Rectal smooth muscle tissue (tissue), 1 donor: ENCODE measurements at regions not wholly inside any gene's neighbourhood (a gene's known extent, or its start where the extent isn't known, plus 50 kb on each side); places are given as distances from the start of the nearest gene placed in this dataset.

ENCODE experiments used
- H3K27ac ChIP-seq: one replicate; pipeline ENCODE4 v1.7.0; 2013; ENCODE audit warnings: low read depth, low read length, inconsistent platforms
- H3K27me3 ChIP-seq: one replicate; pipeline ENCODE4 v1.7.0; 2013; ENCODE audit warnings: low read length; ENCODE audit not compliant: control insufficient read depth, insufficient read depth
- H3K36me3 ChIP-seq: one replicate; pipeline ENCODE4 v1.7.0; 2013; ENCODE audit warnings: low read length; ENCODE audit not compliant: control insufficient read depth, insufficient read depth
- H3K4me1 ChIP-seq: one replicate; pipeline ENCODE4 v1.7.0; 2013; ENCODE audit warnings: low read length; ENCODE audit not compliant: control insufficient read depth, insufficient read depth
- H3K4me3 ChIP-seq: one replicate; pipeline ENCODE4 v1.7.0; 2013; ENCODE audit warnings: low read length
- H3K9ac ChIP-seq: one replicate; pipeline ENCODE4 v1.7.0; 2013; ENCODE audit warnings: low read length

DNA sequence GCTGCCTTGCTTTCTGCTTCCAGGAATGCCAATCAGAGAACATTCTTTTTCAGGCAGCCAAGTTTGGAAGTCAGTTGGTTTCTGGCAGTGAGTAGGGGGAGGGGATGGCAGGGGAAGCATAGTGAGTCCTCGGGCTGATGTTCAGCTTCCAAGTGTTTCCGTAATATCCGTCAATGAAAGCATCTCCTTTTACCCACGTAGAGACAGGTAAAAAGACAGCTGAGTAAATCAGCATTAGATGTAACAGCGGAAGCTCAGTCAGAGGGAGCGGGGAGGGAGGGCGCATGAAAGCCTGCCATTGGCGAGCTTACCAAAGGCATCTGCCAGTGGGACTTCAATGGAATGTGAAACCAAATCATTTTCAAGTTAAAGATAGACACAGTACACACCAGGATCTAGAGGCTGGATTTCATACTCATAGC is 117.1 kb upstream of the DTNA start:
- Histone ChIP-seq H3K27me3 (no peaks in the 10 kb centered on the region), H3K4me1 (peaks cover 3% of the 10 kb centered on the region), H3K9ac (no peak overlapping the region), H3K36me3 (no peaks in the 10 kb centered on the region), H3K4me3 (peak overlapping the region; percentile 68), H3K27ac (peak overlapping the region; percentile 86)

DNA sequence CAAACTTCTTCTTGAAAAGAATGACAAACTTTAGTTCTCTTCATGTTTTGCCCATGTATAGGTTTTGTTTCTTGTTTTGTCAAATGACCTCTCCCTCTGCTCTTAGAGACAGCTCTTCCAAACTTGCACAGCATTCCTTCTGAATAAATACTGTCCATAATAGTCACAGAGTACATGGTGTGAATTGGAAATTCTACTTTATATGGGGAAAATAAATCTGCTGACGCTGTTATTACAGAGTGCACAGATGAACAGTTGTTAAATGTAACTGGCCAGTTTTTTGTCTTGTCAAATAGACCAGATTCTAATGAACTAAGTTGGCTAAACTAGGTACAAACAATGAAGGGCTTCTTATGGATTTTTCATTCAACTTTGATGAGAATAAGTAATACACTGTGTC is 115.8 kb upstream of the DTNA start:
- Histone ChIP-seq H3K36me3 (no peaks in the 10 kb centered on the region), H3K4me3 (peak overlapping the region; percentile 22), H3K27me3 (no peaks in the 10 kb centered on the region), H3K4me1 (peaks cover 3% of the 10 kb centered on the region), H3K27ac (peak overlapping the region; percentile 86), H3K9ac (no peak overlapping the region)

DNA sequence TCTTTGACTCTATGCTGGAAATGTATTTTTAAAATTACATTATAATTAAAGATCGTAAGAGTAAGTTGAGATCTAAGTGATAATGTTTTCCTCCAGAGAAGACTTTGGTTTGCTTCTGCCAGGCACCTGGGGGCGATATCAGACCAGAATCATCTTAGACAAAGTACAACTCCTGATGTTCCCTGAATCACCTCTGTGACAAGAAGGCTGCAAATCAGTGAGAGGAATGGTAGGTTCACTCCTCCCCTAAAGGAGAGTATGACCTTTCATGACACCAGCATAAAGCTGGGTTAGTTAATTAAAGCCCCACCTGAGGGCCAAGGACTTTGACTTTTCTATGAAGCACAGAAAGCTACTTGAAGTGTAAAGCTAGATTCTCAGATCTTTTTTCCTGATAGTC is 114.4 kb upstream of the DTNA start:
- Histone ChIP-seq H3K9ac (no peak overlapping the region), H3K27me3 (no peaks in the 10 kb centered on the region), H3K27ac (peak overlapping the region; percentile 60), H3K36me3 (no peaks in the 10 kb centered on the region), H3K4me1 (peaks cover 3% of the 10 kb centered on the region), H3K4me3 (no peak overlapping the region)

DNA sequence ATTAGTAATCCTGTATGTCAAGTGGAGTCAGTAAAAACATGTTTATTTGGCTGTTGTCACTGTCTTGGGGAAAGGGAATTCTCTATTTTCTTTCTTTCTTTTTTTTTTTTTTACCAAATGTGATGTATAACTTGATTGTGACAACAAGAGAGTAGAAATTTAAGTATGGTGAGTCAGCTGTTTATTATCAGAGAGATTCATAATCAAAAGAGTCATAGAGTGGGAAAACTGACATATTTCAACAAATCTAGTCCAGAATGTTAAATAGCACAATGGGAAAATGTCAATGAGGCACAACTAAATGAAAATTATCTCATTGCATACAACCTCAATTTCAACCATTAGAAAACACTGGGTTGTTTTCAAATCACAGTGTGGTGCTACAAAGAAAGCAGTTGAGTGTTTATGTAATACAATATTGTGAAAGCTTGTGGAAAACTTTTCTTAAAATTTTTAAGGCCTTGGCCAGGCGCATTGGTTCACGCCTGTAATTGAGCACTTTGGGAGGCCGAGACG is 111.9 kb upstream of the DTNA start:
- Histone ChIP-seq H3K9ac (no peak overlapping the region), H3K4me1 (peaks cover 3% of the 10 kb centered on the region), H3K4me3 (no peak overlapping the region), H3K27me3 (no peaks in the 10 kb centered on the region), H3K36me3 (no peaks in the 10 kb centered on the region), H3K27ac (no peak overlapping the region)

DNA sequence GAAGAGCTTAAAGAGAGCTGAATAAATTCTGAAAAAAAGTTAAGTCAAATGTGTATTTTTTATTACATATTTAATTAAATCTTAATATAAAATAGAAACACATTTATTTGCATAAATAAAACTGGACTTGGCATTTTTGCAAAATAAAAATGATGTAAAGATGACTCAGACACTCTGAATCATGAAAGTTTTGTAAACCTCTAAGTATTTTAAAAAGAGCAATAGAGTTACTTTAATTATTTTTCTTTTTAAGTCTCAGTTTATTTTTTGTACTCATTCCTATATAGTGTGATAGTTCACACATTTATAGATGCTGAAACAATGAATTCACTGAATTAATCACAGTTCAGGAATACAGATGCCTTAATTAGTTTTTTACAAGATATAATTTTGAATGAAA is 109.9 kb upstream of the DTNA start:
- no peaks in the 10 kb centered on the region for H3K36me3 ChIP-seq
- H3K9ac ChIP-seq, result no peak overlapping the region
- H3K27ac ChIP-seq, result no peak overlapping the region
- no peaks in the 10 kb centered on the region for H3K4me1 ChIP-seq
- H3K27me3 ChIP-seq, result no peaks in the 10 kb centered on the region
- H3K4me3 ChIP-seq, result no peak overlapping the region

DNA sequence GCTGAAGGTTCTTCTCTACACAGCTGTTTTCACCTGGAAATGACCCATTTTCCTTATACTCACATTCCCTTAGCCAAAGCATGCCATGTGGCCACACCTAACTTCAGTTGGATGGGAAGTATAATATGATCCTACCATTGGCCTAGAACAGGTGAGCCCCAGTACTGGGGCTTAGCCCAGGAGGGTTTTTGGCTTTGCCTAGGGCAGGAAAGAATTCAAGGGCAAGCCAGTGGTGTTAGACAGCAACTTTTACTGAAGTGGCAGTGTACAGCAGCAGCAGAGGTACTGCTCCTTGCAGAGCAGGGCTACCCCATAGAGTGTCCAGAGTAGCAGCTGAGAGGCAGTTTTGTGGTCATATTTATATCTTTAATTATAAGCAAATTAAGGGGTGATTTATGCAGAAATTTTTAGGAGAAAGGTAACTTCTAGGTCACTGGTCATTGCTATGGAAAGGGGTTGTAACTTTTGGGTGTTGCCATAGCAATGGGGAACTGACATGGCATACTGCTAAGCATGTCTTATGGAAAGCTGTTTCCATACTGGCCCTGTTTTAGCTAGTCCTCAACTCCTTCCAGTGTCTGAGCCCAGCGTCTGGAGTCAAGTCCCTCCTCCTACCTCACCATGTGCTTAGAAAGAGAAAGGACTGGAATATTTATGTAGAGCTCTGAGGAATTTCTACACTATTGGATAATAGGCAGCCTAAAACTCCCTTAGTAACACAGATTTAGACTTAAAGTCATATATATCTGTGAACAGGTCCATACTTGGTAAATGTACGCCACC is 109.0 kb upstream of the DTNA start:
- Histone ChIP-seq H3K27me3 (no peaks in the 10 kb centered on the region), H3K4me3 (no peak overlapping the region), H3K27ac (no peak overlapping the region), H3K9ac (no peak overlapping the region), H3K4me1 (no peaks in the 10 kb centered on the region), H3K36me3 (no peaks in the 10 kb centered on the region)

DNA sequence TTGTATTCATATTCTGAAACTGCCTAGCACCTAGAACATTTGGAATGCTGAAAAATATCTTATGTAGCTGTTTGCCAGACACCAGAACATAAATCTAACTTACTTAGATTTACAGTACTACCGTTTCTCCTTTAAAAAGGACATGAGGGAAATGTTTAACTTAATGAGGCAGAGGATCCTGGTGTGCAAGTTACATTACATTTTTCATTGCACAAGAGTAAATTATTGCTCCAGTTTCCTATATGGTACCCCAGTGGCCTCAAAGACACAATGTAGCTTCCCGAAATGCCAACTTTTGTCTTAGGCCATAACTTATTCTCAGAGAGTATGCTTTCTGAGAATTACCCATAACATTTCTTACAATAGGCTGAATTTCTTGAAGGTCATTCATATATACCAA is 105.5 kb upstream of the DTNA start:
- Histone ChIP-seq H3K9ac (no peak overlapping the region), H3K27ac (peak overlapping the region; percentile 14), H3K36me3 (no peaks in the 10 kb centered on the region), H3K4me1 (peaks cover 2% of the 10 kb centered on the region), H3K4me3 (no peak overlapping the region), H3K27me3 (no peaks in the 10 kb centered on the region)

DNA sequence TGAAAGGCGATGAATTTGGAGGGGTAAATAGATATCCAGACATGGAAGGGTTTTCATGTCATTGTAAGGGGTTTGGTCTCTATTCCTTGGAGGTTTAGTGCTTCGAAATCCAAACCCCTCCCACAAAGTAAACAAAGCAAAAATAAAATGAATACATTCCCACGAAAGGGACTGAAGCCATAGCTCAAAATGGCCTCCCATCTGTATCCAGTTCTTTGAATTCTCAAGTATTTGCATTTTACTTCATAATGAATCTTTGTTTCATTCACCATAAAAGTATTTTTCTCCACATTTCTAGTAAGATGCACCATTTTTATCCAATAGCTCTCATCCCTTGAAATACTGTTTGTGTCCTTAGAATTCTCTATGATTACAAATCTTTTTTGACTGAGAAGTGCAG is 103.2 kb upstream of the DTNA start:
- H3K4me1 ChIP-seq, result peaks cover 2% of the 10 kb centered on the region

DNA sequence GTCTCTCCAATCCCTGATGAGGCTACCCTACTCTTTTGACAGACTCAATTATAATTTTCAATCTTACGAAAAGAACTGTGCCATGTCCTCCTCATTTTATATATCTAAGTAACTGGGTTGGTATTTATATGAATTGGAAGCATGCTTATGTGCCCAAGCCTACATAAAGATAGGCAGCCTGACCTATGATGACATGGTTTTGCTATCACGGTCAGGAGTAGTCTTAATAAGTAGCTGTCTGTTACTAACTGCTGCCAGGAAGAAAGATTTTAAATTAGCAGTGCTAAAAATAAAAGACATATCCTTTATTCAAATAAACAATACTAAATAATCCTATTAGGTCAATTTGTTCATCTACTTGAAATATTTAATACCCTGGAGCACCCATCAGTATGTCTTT is 102.0 kb upstream of the DTNA start:
- H3K27ac ChIP-seq, result no peak overlapping the region
- H3K9ac ChIP-seq, result no peak overlapping the region
- no peaks in the 10 kb centered on the region for H3K36me3 ChIP-seq
- H3K4me1 ChIP-seq, result peaks cover 2% of the 10 kb centered on the region
- H3K27me3 ChIP-seq, result no peaks in the 10 kb centered on the region
- H3K4me3 ChIP-seq, result no peak overlapping the region

More for the DNA sequence above, 103.2 kb upstream of the DTNA start:
- H3K27ac ChIP-seq, result no peak overlapping the region
- H3K27me3 ChIP-seq, result no peaks in the 10 kb centered on the region
- H3K9ac ChIP-seq, result no peak overlapping the region
- no peaks in the 10 kb centered on the region for H3K36me3 ChIP-seq
- H3K4me3 ChIP-seq, result no peak overlapping the region

DNA sequence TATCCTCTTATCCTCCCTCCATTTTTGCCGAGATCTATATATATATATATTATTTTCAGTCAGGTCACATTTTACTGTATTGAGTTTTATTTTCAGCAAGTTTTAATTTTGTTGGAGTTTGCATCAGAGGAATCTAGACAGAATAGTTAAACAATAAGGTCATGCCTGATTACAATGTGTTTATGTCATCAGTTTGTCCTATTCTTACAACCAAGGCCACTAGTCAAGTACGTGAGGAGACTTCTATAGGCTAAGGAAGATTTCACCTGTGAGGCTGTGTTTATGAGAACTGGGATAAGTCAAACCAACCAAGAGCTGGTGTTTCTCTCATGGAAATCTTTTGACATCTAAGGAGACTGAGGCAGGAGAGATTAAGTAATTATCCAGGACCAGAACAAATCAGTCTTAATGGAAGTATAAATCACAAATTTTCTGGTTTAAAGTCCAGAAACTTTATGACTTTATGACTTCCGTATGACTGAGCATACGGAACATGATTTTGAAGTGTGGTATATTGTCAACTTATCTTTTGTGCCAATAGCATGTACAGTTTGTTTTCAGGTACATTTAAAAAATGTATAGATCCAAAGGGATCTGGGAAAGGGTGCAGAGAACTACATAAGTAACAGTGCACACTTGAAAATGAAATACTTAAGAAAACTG is 100.0 kb upstream of the DTNA start:
- peaks cover 2% of the 10 kb centered on the region for H3K4me1 ChIP-seq
- no peaks in the 10 kb centered on the region for H3K36me3 ChIP-seq
- H3K27me3 ChIP-seq, result no peaks in the 10 kb centered on the region
- no peak overlapping the region for H3K27ac ChIP-seq
- H3K4me3 ChIP-seq, result no peak overlapping the region
- H3K9ac ChIP-seq, result no peak overlapping the region

DNA sequence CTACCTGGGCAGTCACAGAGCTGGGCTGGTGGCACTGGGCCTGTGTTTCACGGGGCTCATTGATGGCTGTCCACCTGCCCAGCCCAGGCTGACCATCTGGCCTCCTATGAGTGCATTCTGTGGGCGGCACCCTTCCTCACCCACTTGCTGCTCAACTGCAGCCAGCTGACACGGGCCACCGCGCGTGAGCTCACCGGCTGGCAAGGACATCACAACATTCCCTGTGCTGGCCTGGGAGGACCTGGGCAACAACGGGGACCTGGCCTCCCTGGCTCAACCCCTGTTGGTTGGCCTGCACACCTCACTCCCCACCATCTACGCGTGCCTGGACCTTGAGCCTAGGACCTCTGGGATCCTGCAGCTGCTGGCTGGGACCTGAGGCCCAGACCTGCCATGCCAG is 98.2 kb upstream of the DTNA start:
- H3K4me3 ChIP-seq, result no peak overlapping the region
- H3K27me3 ChIP-seq, result no peaks in the 10 kb centered on the region
- no peak overlapping the region for H3K9ac ChIP-seq
- H3K27ac ChIP-seq, result no peak overlapping the region
- no peaks in the 10 kb centered on the region for H3K36me3 ChIP-seq
- H3K4me1 ChIP-seq, result peaks cover 2% of the 10 kb centered on the region

DNA sequence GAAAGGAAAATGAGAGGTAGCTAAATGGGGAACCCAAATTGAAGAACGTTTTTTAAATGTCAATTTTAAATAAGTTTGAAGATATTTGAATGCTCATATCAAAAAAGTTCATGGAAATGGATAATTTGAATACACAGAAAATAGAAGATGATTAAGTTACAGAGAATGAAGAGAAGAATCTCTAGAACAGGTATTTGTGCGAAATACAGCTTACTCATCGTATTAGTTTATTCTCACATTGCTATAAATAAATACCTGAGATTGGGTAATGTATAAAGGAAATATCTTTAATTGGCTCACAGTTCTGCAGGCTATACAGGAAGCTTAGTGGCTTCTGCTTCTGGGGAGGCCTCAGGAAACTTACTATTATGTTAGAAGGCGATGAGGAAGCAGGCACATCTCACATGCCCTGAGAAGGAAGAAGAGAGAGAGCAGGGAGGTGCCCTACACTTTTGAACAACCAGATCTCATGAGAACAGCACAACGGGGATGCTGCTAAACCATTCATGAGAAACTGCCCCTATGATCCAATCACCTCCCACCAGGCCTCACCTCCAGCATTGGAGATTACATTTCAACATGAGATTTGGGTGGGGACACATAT is 89.7 kb upstream of the DTNA start:
- no peak overlapping the region for H3K4me3 ChIP-seq
- H3K9ac ChIP-seq, result no peak overlapping the region
- H3K27me3 ChIP-seq, result no peaks in the 10 kb centered on the region
- no peaks in the 10 kb centered on the region for H3K4me1 ChIP-seq
- no peak overlapping the region for H3K27ac ChIP-seq
- H3K36me3 ChIP-seq, result no peaks in the 10 kb centered on the region
